ENCODE measurements at regions not wholly inside any gene's neighbourhood (a gene's known extent, or its start where the extent isn't known, plus 50 kb on each side); places are given as distances from the start of the nearest gene placed in this dataset.
"Not testable (repeated sequence)": the region's sequence is repeated elsewhere in the genome, so short reads cannot be mapped to it uniquely, and the experiment has no call there.

DNA sequence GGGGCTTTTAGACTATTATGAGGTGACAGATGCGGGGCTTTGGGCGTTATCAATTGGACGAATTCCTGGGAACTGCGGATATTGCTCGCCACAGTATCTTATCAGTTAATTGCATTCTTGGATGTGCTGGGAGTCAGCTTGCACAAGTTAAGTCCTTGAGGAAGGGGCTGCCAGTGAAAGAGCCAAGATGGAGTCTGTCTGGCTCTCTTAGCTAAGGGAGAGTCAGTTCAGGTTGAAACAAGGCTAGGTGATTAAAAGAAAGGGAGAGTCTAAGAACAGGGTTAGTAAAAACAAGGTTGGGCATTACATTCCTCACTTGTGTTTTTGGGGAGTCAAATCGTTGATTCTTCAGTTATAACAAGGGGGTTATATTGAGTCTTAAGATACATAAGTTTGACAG is 162.5 kb upstream of the CCZ1B start:
- not testable (repeated sequence) for H3K27me3 ChIP-seq (ENCODE audit: control insufficient read depth, insufficient read depth, low read length); H3K9me3 ChIP-seq (replicated peaks; ENCODE audit: control insufficient read depth, low read depth, low read length); H3K4me3 ChIP-seq (ENCODE audit: low read length); H3K27ac ChIP-seq (ENCODE audit: low read length); H3K4me1 ChIP-seq (ENCODE audit: control insufficient read depth, insufficient read depth, low read length); DNase-seq; H3K36me3 ChIP-seq (ENCODE audit: control insufficient read depth, insufficient read depth, low read length)
- no CpG with 5 or more reads among the region's 6 CpGs for WGBS (ENCODE audit: insufficient coverage)

GRCh38 chr7:6989968-6990367 is 163.9 kb upstream of the CCZ1B start:
- not testable (repeated sequence) for H3K27ac ChIP-seq (ENCODE audit: low read length); H3K27me3 ChIP-seq (ENCODE audit: control insufficient read depth, insufficient read depth, low read length); H3K4me3 ChIP-seq (ENCODE audit: low read length); H3K9me3 ChIP-seq (replicated peaks; ENCODE audit: control insufficient read depth, low read depth, low read length); H3K4me1 ChIP-seq (ENCODE audit: control insufficient read depth, insufficient read depth, low read length); DNase-seq; H3K36me3 ChIP-seq (ENCODE audit: control insufficient read depth, insufficient read depth, low read length)
- 83% methylated on average over 4 of the region's 5 CpGs for WGBS (ENCODE audit: insufficient coverage)

DNA sequence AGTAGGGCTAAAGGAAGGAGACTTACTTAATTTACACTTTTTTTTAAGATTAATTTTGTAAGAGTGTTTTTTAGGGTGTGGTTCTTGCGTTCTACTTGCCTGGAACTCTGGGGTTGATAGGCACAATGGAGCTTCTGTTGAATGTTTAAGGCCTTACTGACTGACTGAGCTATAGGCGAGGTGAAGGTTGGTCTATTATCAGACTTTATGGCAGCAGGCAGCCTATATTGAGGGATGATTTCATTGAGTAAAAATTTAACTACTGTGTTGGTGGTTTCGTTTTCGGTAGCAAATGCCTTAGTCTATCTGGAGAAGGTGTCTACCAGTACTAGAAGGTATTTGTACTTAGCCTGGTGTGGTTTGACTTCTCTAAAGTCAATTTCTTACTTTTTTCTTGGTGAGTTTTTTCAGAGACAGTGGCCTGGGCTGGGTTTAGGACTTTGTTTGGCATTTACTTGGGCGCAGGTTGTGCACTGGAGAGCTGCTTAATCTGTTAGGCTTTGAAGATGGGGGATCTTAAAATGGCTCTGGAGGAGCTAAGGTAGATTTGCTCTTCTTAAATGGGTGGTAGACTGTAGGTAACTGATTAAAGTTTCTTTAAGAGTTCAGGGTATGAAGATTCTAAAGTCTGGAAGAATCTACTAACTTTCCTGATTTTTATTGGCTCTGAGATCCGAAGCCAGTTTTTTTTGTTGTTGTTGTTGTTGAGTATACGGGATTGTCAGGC is 164.5 kb upstream of the CCZ1B start:
- not testable (repeated sequence) for H3K4me1 ChIP-seq (ENCODE audit: control insufficient read depth, insufficient read depth, low read length); H3K4me3 ChIP-seq (ENCODE audit: low read length); H3K9me3 ChIP-seq (replicated peaks; ENCODE audit: control insufficient read depth, low read depth, low read length); H3K27ac ChIP-seq (ENCODE audit: low read length); H3K27me3 ChIP-seq (ENCODE audit: control insufficient read depth, insufficient read depth, low read length); H3K36me3 ChIP-seq (ENCODE audit: control insufficient read depth, insufficient read depth, low read length); DNase-seq
- 31% methylated on average over 3 of the region's 7 CpGs for WGBS (ENCODE audit: insufficient coverage)

GRCh38 chr7:6991169-6991611 is 165.1 kb upstream of the CCZ1B start:
- not testable (repeated sequence) for H3K4me1 ChIP-seq (ENCODE audit: control insufficient read depth, insufficient read depth, low read length); H3K27me3 ChIP-seq (ENCODE audit: control insufficient read depth, insufficient read depth, low read length); H3K27ac ChIP-seq (ENCODE audit: low read length); H3K9me3 ChIP-seq (replicated peaks; ENCODE audit: control insufficient read depth, low read depth, low read length); H3K36me3 ChIP-seq (ENCODE audit: control insufficient read depth, insufficient read depth, low read length); H3K4me3 ChIP-seq (ENCODE audit: low read length)
- WGBS (ENCODE audit: insufficient coverage), result 27% methylated on average over 9 of the region's 13 CpGs
- DNase-seq, result peak; percentile 3

- H3K36me3 ChIP-seq (ENCODE audit: control insufficient read depth, insufficient read depth, low read length); H3K27me3 ChIP-seq (ENCODE audit: control insufficient read depth, insufficient read depth, low read length); H3K4me3 ChIP-seq (ENCODE audit: low read length); H3K27ac ChIP-seq (ENCODE audit: low read length); H3K9me3 ChIP-seq (replicated peaks; ENCODE audit: control insufficient read depth, low read depth, low read length); H3K4me1 ChIP-seq (ENCODE audit: control insufficient read depth, insufficient read depth, low read length); DNase-seq: not testable (repeated sequence)
- WGBS (ENCODE audit: insufficient coverage), result no CpG with 5 or more reads among the region's 12 CpGs
These were observed 165.6 kb upstream of the CCZ1B start for GRCh38 chr7:6991686-6992085.

DNA sequence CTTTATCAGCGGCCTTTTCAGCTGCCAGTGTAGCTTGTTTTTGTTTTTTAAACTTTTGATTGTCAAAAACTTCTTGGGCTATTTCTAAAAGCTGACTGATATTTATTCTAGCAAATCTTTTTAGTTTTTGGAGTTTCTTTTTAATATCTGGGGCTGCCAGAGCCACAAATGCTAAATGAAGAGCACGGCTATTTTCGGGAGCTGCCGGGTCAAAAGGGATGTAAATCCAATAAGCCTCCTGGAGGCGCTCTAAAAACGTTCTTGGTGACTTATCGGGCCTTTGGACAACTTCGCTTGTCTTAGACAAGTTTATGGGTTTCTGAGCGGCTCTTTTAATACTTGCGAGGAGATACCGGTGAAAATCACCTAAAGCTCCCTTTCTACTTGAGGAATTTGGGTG is 166.1 kb upstream of the CCZ1B start:
- H3K27me3 ChIP-seq (ENCODE audit: control insufficient read depth, insufficient read depth, low read length); H3K27ac ChIP-seq (ENCODE audit: low read length); H3K4me3 ChIP-seq (ENCODE audit: low read length); H3K36me3 ChIP-seq (ENCODE audit: control insufficient read depth, insufficient read depth, low read length); H3K4me1 ChIP-seq (ENCODE audit: control insufficient read depth, insufficient read depth, low read length); H3K9me3 ChIP-seq (replicated peaks; ENCODE audit: control insufficient read depth, low read depth, low read length); DNase-seq: not testable (repeated sequence)
- 65% methylated on average over 6 of the region's 11 CpGs for WGBS (ENCODE audit: insufficient coverage)

- not testable (repeated sequence) for H3K4me1 ChIP-seq (ENCODE audit: control insufficient read depth, insufficient read depth, low read length); H3K27ac ChIP-seq (ENCODE audit: low read length); H3K9me3 ChIP-seq (replicated peaks; ENCODE audit: control insufficient read depth, low read depth, low read length); H3K36me3 ChIP-seq (ENCODE audit: control insufficient read depth, insufficient read depth, low read length); H3K4me3 ChIP-seq (ENCODE audit: low read length); DNase-seq; H3K27me3 ChIP-seq (ENCODE audit: control insufficient read depth, insufficient read depth, low read length)
- 89% methylated on average over 4 of the region's 16 CpGs for WGBS (ENCODE audit: insufficient coverage)
These were observed 169.0 kb upstream of the CCZ1B start for GRCh38 chr7:6995026-6995425.

DNA sequence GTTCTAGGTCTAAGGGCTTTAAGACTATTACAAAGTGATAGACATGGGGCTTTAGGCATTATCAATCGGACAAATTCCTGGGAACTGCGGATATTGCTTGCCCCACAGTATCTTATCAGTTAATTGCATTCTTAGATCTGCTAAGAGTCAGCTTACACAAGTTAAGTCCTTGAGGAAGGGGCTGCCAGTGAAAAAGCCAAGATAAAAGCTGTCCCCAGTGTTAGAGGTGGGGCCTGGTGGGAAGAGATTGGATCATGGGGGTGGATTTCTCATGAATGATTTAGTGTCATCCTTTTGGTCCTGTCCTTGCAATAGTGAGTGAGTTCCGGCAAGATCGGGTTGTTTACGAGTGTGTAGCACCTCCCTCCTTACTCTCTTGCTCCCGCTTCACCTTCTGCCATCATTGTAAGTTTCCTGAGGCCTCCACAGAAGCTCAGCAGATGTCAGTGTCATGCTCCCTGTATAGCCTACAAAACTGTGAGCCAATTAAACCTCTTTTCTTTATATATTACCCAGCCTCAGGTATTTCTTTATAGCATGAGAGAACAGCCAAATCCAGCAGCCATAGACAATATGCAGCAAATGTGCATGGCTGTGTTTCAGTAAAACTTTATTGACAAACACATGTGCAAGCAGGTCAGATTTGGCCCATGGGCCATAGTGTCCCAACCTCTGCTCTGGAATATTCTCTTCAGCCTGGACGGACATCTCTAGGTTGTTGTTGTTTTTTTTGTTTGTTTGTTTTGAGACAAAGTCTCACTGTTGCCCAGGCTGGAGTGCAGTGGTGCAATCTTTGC is 169.6 kb upstream of the CCZ1B start:
- H3K4me1 ChIP-seq (ENCODE audit: control insufficient read depth, insufficient read depth, low read length); H3K4me3 ChIP-seq (ENCODE audit: low read length); H3K27ac ChIP-seq (ENCODE audit: low read length); H3K36me3 ChIP-seq (ENCODE audit: control insufficient read depth, insufficient read depth, low read length); H3K9me3 ChIP-seq (replicated peaks; ENCODE audit: control insufficient read depth, low read depth, low read length); H3K27me3 ChIP-seq (ENCODE audit: control insufficient read depth, insufficient read depth, low read length); DNase-seq: not testable (repeated sequence)
- no CpG with 5 or more reads among the region's 7 CpGs for WGBS (ENCODE audit: insufficient coverage)

- H3K4me3 ChIP-seq (ENCODE audit: low read length); H3K4me1 ChIP-seq (ENCODE audit: control insufficient read depth, insufficient read depth, low read length); H3K36me3 ChIP-seq (ENCODE audit: control insufficient read depth, insufficient read depth, low read length); DNase-seq; H3K9me3 ChIP-seq (replicated peaks; ENCODE audit: control insufficient read depth, low read depth, low read length); H3K27me3 ChIP-seq (ENCODE audit: control insufficient read depth, insufficient read depth, low read length); H3K27ac ChIP-seq (ENCODE audit: low read length): not testable (repeated sequence)
- WGBS (ENCODE audit: insufficient coverage), result 80% methylated on average over 1 of the region's 5 CpGs
These were observed 173.1 kb upstream of the CCZ1B start for GRCh38 chr7:6999067-6999666.

DNA sequence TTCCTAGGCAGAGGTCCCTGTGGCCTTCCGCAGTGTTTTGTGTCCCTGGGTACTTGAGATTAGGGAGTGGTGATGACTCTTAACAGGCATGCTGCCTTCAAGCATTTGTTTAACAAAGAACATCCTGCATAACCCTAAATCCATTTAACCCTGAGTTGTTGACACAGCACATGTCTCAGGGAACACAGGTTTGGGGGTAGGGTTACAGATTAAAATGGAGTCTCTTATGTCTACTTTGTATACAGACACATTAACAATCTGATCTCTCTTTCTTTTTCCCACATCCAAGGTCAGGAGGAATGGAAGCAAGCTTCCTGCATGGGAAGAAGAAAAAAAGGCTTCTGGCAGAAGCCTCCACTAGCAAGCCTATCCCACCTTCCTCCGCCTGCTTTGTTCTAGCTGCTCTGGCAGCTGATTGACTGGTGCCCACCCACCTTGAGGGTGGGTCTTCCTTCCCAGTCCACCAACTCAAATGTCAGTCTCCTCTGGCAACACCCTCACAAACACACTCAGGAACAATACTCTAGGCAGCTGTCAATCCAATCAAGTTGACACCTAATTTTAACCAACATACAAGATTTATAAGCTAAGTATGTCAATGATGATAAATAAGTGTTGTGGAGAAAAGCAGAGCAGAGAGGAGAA is 176.5 kb upstream of the CCZ1B start:
- Histone ChIP-seq H3K27ac (ENCODE audit: low read length) (no peak overlapping the region), H3K36me3 (ENCODE audit: control insufficient read depth, insufficient read depth, low read length) (no peaks in the 10 kb centered on the region), H3K27me3 (ENCODE audit: control insufficient read depth, insufficient read depth, low read length) (no peaks in the 10 kb centered on the region), H3K4me1 (ENCODE audit: control insufficient read depth, insufficient read depth, low read length) (no peaks in the 10 kb centered on the region), H3K9me3 (replicated peaks; ENCODE audit: control insufficient read depth, low read depth, low read length) (no peaks in the 10 kb centered on the region), H3K4me3 (ENCODE audit: low read length) (no peak overlapping the region)
- no CpG with 5 or more reads among the region's 2 CpGs for WGBS (ENCODE audit: insufficient coverage)
- DNase-seq, result no peak
